ENCODE measurements at regions not wholly inside any gene's neighbourhood (a gene's known extent, or its start where the extent isn't known, plus 50 kb on each side); places are given as distances from the start of the nearest gene placed in this dataset.

DNA sequence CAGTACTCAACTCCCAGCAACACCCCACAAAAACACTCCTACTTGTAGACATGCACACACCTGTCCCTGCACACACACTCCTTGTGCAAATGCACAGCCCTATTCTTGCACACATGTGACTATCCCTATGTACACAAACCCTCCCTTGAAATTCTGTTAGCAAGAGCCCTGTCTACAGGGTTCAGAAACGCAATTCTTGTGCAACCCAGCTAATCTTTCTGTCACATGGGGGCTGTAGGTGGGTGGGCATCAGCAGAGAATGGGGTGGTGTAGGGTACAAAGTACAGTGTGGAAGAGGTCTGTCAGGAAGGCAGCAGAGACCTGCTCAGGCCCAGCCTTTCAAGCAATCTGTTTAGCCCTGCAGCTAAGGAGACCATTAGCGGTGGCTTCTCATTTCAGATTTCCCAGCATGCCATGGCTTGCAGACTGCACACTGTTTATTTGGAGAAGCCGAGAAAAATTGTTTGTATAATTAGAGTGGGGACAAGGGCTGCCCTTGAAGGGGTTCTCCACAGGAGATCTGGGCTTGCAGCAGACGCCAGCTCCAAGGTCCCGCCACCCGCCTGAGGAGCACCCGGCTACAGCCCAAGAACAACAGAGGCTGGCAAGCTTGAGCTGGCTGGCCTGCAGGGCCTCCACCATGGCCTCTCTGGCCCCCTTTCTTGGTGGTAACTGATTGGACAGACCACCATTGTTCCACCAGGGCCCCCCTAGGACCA, 144.0 kb upstream of the PJA1 start:
- TF ChIP-seq CTCF (IDR thresholded peaks at IDR 0.05) (no peak), POLR2A (IDR thresholded peaks at IDR 0.05) (no peak)
